H9 (cell line): ENCODE measurements at regions not wholly inside any gene's neighbourhood (a gene's known extent, or its start where the extent isn't known, plus 50 kb on each side); places are given as distances from the start of the nearest gene placed in this dataset.

ENCODE experiments used
- DNase-seq: peaks from one replicate; pipeline ENCODE4 v3.0.0-alpha.2; 2017
- H2AFZ ChIP-seq: one replicate; pipeline ENCODE4 v1.6.1; 2013; ENCODE audit warnings: mild to moderate bottlenecking, low read length, control low read depth, moderate library complexity
- H2AK5ac ChIP-seq: 2 replicates; pipeline ENCODE4 v1.6.1; 2013; ENCODE audit warnings: low read length, control low read depth, mixed read lengths; ENCODE audit not compliant: insufficient read length
- H2BK120ac ChIP-seq: one replicate; pipeline ENCODE4 v1.6.1; 2013; ENCODE audit warnings: low read depth, mild to moderate bottlenecking, low read length, control low read depth, inconsistent platforms; ENCODE audit not compliant: poor library complexity, severe bottlenecking
- H2BK12ac ChIP-seq: 2 replicates; pipeline ENCODE4 v1.6.1; 2013; ENCODE audit warnings: low read length, control low read depth, mixed read lengths, low read depth; ENCODE audit not compliant: insufficient read length
- H2BK15ac ChIP-seq: 2 replicates; pipeline ENCODE4 v1.6.1; 2013; ENCODE audit warnings: low read depth, low read length, control low read depth
- H2BK20ac ChIP-seq: one replicate; pipeline ENCODE4 v1.6.1; 2013; ENCODE audit warnings: low read depth, mild to moderate bottlenecking, low read length, control low read depth, inconsistent platforms; ENCODE audit not compliant: poor library complexity, severe bottlenecking
- H2BK5ac ChIP-seq: 2 replicates; pipeline ENCODE4 v1.6.1; 2013; ENCODE audit warnings: low read length, control low read depth, mixed read lengths; ENCODE audit not compliant: insufficient read length
- H3K14ac ChIP-seq: 2 replicates; pipeline ENCODE4 v1.6.1; 2013; ENCODE audit warnings: low read length, control low read depth; ENCODE audit not compliant: insufficient read depth
- H3K18ac ChIP-seq: 2 replicates; pipeline ENCODE4 v1.6.1; 2013; ENCODE audit warnings: low read depth, mild to moderate bottlenecking, mixed read lengths, low read length, control low read depth; ENCODE audit not compliant: insufficient read length
- H3K23ac ChIP-seq: 2 replicates; pipeline ENCODE4 v1.6.1; 2013; ENCODE audit warnings: low read length, control low read depth, mixed read lengths, low read depth; ENCODE audit not compliant: insufficient read length
- H3K23me2 ChIP-seq: 2 replicates; pipeline ENCODE4 v1.6.1; 2013; ENCODE audit warnings: low read depth, mild to moderate bottlenecking, mixed read lengths, low read length, control low read depth; ENCODE audit not compliant: insufficient read length, poor library complexity, severe bottlenecking
- H3K27ac ChIP-seq: 2 replicates; pipeline ENCODE4 v1.5.1; 2013; ENCODE audit warnings: low read length, control low read depth, mixed read lengths, low read depth; ENCODE audit not compliant: insufficient read length
- H3K27me3 ChIP-seq: 2 replicates; pipeline ENCODE4 v1.6.1; 2013; ENCODE audit warnings: low read length, control low read depth, inconsistent platforms; ENCODE audit not compliant: insufficient read depth
- H3K4ac ChIP-seq: 2 replicates; pipeline ENCODE4 v1.6.1; 2013; ENCODE audit warnings: low read depth, mild to moderate bottlenecking, control low read depth, inconsistent platforms, low read length, moderate library complexity
- H3K4me1 ChIP-seq: 2 replicates; pipeline ENCODE4 v1.6.1; 2013; ENCODE audit warnings: low read length, control low read depth, inconsistent platforms; ENCODE audit not compliant: insufficient read depth
- H3K4me2 ChIP-seq: 2 replicates; pipeline ENCODE4 v1.6.1; 2013; ENCODE audit warnings: low read length, control low read depth, mixed read lengths; ENCODE audit not compliant: insufficient read length, insufficient read depth
- H3K56ac ChIP-seq: 2 replicates; pipeline ENCODE4 v1.6.1; 2013; ENCODE audit warnings: low read depth, mild to moderate bottlenecking, mixed read lengths, low read length, control low read depth; ENCODE audit not compliant: insufficient read length
- H3K79me1 ChIP-seq: 2 replicates; pipeline ENCODE4 v1.6.1; 2013; ENCODE audit warnings: low read depth, mild to moderate bottlenecking, moderate library complexity, low read length, control low read depth, inconsistent platforms; ENCODE audit not compliant: insufficient read depth, poor library complexity, severe bottlenecking
- H3K79me2 ChIP-seq: 2 replicates; pipeline ENCODE4 v1.6.1; 2013; ENCODE audit warnings: low read length, control low read depth, inconsistent platforms; ENCODE audit not compliant: insufficient read depth
- H3K9ac ChIP-seq: 2 replicates; pipeline ENCODE4 v1.6.1; 2013; ENCODE audit warnings: low read length, control low read depth, mixed read lengths; ENCODE audit not compliant: insufficient read length; ENCODE audit errors: extremely low read depth
- H3K9me3 ChIP-seq: one replicate; pipeline ENCODE4 v1.6.1; 2013; ENCODE audit warnings: low read depth, low read length, inconsistent platforms; ENCODE audit not compliant: control insufficient read depth
- H3T11ph ChIP-seq: one replicate; pipeline ENCODE4 v1.6.1; 2013; ENCODE audit warnings: mild to moderate bottlenecking, low read length, control low read depth, inconsistent platforms
- H4K20me1 ChIP-seq: one replicate; pipeline ENCODE4 v1.6.1; 2013; ENCODE audit not compliant: control insufficient read depth, insufficient read length, insufficient read depth
- H4K5ac ChIP-seq: 2 replicates; pipeline ENCODE4 v1.6.1; 2013; ENCODE audit warnings: low read depth, mild to moderate bottlenecking, mixed read lengths, low read length, control low read depth; ENCODE audit not compliant: insufficient read length
- H4K8ac ChIP-seq: replicated peaks from 2 replicates; pipeline ENCODE4 v1.6.1; 2013; ENCODE audit warnings: low read length, control low read depth, mixed read lengths, low read depth; ENCODE audit not compliant: insufficient read length
- H4K91ac ChIP-seq: 2 replicates; pipeline ENCODE4 v1.6.1; 2013; ENCODE audit warnings: low read depth, mild to moderate bottlenecking, moderate library complexity, mixed read lengths, low read length, control low read depth; ENCODE audit not compliant: insufficient read length
- H3K27ac Mint-ChIP-seq, 3 experiments: 2 replicates in 2 of 3; 3 replicates in 1 of 3; pipeline ENCODE4 v1.8.0; 2020 to 2021; ENCODE audit warnings: mixed read lengths in 3 of 3, mild to moderate bottlenecking in 1 of 3, moderate library complexity in 1 of 3
- H3K27me3 Mint-ChIP-seq: 2 replicates; pipeline ENCODE4 v1.8.0; 2021; ENCODE audit warnings: low read depth, mild to moderate bottlenecking, moderate library complexity, mixed read lengths
- H3K36me3 Mint-ChIP-seq, 3 experiments: 2 replicates in 2 of 3; 3 replicates in 1 of 3; pipeline ENCODE4 v1.8.0; 2020 to 2021; ENCODE audit warnings: low read depth in 3 of 3, mixed read lengths in 3 of 3; ENCODE audit not compliant: insufficient read depth in 1 of 3
- H3K4me1 Mint-ChIP-seq, 2 experiments: 2 replicates each; pipeline ENCODE4 v1.8.0; 2020; ENCODE audit warnings: mixed read lengths in 2 of 2
- H3K4me3 Mint-ChIP-seq, 2 experiments: 2 replicates in 1 of 2; 3 replicates in 1 of 2; pipeline ENCODE4 v1.8.0; 2020 to 2021; ENCODE audit warnings: mild to moderate bottlenecking in 2 of 2, mixed read lengths in 2 of 2, moderate library complexity in 1 of 2
- H3K9me3 Mint-ChIP-seq, 2 experiments: 2 replicates in 1 of 2; 3 replicates in 1 of 2; pipeline ENCODE4 v1.8.0; 2020; ENCODE audit warnings: mild to moderate bottlenecking in 2 of 2, mixed read lengths in 2 of 2, moderate library complexity in 1 of 2
- CTCF ChIP-seq: fragments of 200-600 bp; sonication (generic); conservative IDR thresholded peaks from 3 replicates; pipeline ENCODE4 v1.8.0; 2021; ENCODE audit warnings: antibody characterized with exemption, mild to moderate bottlenecking
- WGBS: extraction: QIAGEN DNeasy Blood & Tissue Kit; methylation state at CpG from one replicate; pipeline ENCODE4 v1.1.7; 2013; ENCODE audit warnings: missing lambda C conversion rate, low lambda C conversion rate, mixed read lengths; ENCODE audit not compliant: insufficient read length; ENCODE audit errors: extremely low coverage; 5-methylcytosine and 5-hydroxymethylcytosine counted together

DNA sequence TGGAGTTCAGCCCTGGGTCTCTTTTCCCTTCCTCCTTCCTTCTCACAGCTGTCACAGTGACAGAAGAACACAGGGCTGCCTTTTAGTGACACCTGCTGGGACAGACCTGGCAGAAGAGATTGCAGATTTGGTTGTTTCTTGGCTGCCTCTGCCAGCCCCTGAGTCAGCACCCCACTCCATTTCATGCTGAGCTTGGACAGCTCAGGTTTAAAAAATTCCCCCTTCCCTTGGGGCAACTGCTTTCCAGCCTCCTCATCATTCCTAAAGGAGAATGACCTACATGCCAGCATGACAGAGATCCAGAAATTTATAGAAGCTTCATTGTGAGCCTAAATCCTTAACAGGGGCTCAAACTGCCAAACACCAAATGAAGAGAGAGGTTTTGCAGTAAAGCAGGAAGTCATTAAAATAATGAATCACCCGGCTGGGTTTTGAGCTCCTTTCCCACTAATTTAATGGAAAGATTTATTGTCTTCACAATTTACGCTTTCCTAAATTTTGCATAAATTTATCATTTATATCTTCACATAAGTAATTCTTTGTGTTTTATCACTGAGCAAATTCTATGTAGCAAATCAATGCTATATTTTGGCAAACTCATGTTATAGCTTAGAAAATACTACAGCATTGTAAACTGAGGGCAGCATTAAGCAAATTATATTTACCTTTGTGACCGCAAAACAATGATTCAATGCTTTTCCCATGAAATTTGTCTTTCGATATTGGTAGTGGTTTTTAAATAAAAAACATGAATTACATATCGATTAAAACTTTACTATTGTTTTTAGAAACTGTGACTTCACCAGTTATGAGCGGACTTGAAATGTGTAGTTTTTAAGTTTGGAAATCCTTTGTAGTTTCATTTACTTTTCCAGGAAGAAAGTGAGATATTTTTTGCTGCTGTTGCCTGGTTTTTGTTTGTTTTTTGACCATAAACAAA is 399.5 kb upstream of the ANKRD30A start:
- no peak overlapping the region for H2BK120ac ChIP-seq
- no peaks in the 10 kb centered on the region for H3K23me2 ChIP-seq
- H3K9me3 ChIP-seq: no peaks in the 10 kb centered on the region
- H3K4me1 Mint-ChIP-seq: peaks cover 14% of the 10 kb centered on the region in 2 experiments
- peak overlapping the region in 1 of 3 experiments; percentile 78; a peak in 3 of 7 replicates for H3K27ac Mint-ChIP-seq
- no peak overlapping the region for H3K4ac ChIP-seq
- H3K79me2 ChIP-seq: no peaks in the 10 kb centered on the region
- peaks cover 0 to under 1% of the 10 kb centered on the region in 2 experiments; a peak in 2 of 5 replicates for H3K9me3 Mint-ChIP-seq
- H3K56ac ChIP-seq: no peak overlapping the region
- H2AK5ac ChIP-seq: no peak overlapping the region
- peak; percentile 86 for DNase-seq
- no peak overlapping the region for H3T11ph ChIP-seq
- H3K36me3 Mint-ChIP-seq: no peaks in the 10 kb centered on the region
- H4K20me1 ChIP-seq: no peaks in the 10 kb centered on the region
- H3K4me1 ChIP-seq: no peaks in the 10 kb centered on the region
- no peaks in the 10 kb centered on the region for H3K27me3 ChIP-seq
- H4K91ac ChIP-seq: no peak overlapping the region
- no peak overlapping the region for H2BK5ac ChIP-seq
- H3K27ac ChIP-seq: no peak overlapping the region
- peak; percentile 62; the same call in 2 of the 3 replicates for TF ChIP-seq CTCF
- H3K23ac ChIP-seq: no peak overlapping the region
- WGBS: no CpG with 5 or more reads among the region's 6 CpGs
- no peaks in the 10 kb centered on the region for H3K27me3 Mint-ChIP-seq
- no peak overlapping the region for H3K4me2 ChIP-seq
- H3K79me1 ChIP-seq: no peaks in the 10 kb centered on the region
- H2BK15ac ChIP-seq: no peak overlapping the region
- H4K8ac ChIP-seq: no peak overlapping the region
- no peak overlapping the region for H3K14ac ChIP-seq
- H3K9ac ChIP-seq: no peak overlapping the region
- no peak overlapping the region for H2BK20ac ChIP-seq
- no peak overlapping the region; a peak in 1 of 5 replicates for H3K4me3 Mint-ChIP-seq
- H2AFZ ChIP-seq: no peak overlapping the region
- H3K18ac ChIP-seq: no peak overlapping the region
- H4K5ac ChIP-seq: no peak overlapping the region
- H2BK12ac ChIP-seq: no peak overlapping the region
